Progenitor cell of endocrine pancreas (in vitro differentiated cells): ENCODE measurements at regions not wholly inside any gene's neighbourhood (a gene's known extent, or its start where the extent isn't known, plus 50 kb on each side); places are given as distances from the start of the nearest gene placed in this dataset.

Source experiments
- DNase-seq: peaks from one replicate; pipeline ENCODE4 v3.0.0; 2021; ENCODE audit warnings: low spot score; ENCODE audit not compliant: unreplicated experiment
- H3K27ac Mint-ChIP-seq: 2 replicates; pipeline ENCODE4 v1.8.0; 2021; ENCODE audit warnings: mild to moderate bottlenecking, moderate library complexity, mixed read lengths
- H3K27me3 Mint-ChIP-seq: 2 replicates; pipeline ENCODE4 v1.8.0; 2021; ENCODE audit warnings: mixed read lengths
- H3K36me3 Mint-ChIP-seq: 2 replicates; pipeline ENCODE4 v1.8.0; 2022; ENCODE audit warnings: mixed read lengths; ENCODE audit not compliant: insufficient read depth
- H3K4me1 Mint-ChIP-seq: 2 replicates; pipeline ENCODE4 v1.8.0; 2021; ENCODE audit warnings: low read depth, mixed read lengths
- H3K4me3 Mint-ChIP-seq: 2 replicates; pipeline ENCODE4 v1.8.0; 2021; ENCODE audit warnings: low read depth, mild to moderate bottlenecking, moderate library complexity, mixed read lengths
- H3K9me3 Mint-ChIP-seq: 2 replicates; pipeline ENCODE4 v1.8.0; 2021; ENCODE audit warnings: low read depth, mixed read lengths
- TF ChIP-seq, protein P1 (sequence below): fragments of 200-600 bp; sonication (generic); IDR thresholded peaks from one replicate; pipeline ENCODE4 v1.5.0; 2021; ENCODE audit warnings: antibody characterized with exemption, mild to moderate bottlenecking; ENCODE audit not compliant: unreplicated experiment

DNA sequence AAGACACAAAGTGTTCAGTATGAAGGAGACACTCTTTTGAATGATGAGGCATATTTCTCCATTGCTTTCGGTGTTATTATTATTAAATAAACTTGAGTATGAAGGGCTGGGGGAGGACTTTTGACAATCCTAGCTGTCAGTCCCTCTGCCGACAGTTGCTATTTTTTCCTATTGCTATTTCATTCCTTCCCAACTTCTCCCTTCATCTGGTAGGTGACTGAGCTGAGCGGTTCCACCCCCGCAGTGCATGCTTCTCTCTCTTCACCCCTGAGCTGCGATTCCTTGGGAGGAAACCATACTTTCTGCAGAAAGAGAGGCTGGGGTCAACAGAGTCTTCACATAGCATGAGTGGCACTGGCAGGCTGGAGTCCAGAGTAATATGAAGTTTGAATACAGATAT is 261.2 kb upstream of the TAC1 start:
- Mint-ChIP-seq H3K36me3 (no peaks in the 10 kb centered on the region), H3K4me1 (peaks cover 23% of the 10 kb centered on the region), H3K4me3 (no peak overlapping the region), H3K27me3 (no peaks in the 10 kb centered on the region), H3K9me3 (no peaks in the 10 kb centered on the region), H3K27ac (no peak overlapping the region)
- TF ChIP-seq, protein P1, sequence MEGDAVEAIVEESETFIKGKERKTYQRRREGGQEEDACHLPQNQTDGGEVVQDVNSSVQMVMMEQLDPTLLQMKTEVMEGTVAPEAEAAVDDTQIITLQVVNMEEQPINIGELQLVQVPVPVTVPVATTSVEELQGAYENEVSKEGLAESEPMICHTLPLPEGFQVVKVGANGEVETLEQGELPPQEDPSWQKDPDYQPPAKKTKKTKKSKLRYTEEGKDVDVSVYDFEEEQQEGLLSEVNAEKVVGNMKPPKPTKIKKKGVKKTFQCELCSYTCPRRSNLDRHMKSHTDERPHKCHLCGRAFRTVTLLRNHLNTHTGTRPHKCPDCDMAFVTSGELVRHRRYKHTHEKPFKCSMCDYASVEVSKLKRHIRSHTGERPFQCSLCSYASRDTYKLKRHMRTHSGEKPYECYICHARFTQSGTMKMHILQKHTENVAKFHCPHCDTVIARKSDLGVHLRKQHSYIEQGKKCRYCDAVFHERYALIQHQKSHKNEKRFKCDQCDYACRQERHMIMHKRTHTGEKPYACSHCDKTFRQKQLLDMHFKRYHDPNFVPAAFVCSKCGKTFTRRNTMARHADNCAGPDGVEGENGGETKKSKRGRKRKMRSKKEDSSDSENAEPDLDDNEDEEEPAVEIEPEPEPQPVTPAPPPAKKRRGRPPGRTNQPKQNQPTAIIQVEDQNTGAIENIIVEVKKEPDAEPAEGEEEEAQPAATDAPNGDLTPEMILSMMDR: no peak
- no peak for DNase-seq

GRCh38 chr7:97471491-97471890 is 260.4 kb upstream of the TAC1 start:
- H3K9me3 Mint-ChIP-seq: no peaks in the 10 kb centered on the region
- H3K27me3 Mint-ChIP-seq: no peaks in the 10 kb centered on the region
- H3K4me3 Mint-ChIP-seq: no peak overlapping the region

GRCh38 chr7:97479740-97480290 is 252.1 kb upstream of the TAC1 start:
- Mint-ChIP-seq H3K27ac (no peak overlapping the region), H3K4me1 (no peaks in the 10 kb centered on the region), H3K27me3 (no peaks in the 10 kb centered on the region), H3K4me3 (no peak overlapping the region), H3K9me3 (no peaks in the 10 kb centered on the region), H3K36me3 (no peaks in the 10 kb centered on the region)
- TF ChIP-seq, protein P1: no peak
- DNase-seq: no peak

More at GRCh38 chr7:97471491-97471890, 260.4 kb upstream of the TAC1 start:
- Mint-ChIP-seq H3K4me1 (peaks cover 23% of the 10 kb centered on the region), H3K27ac (no peak overlapping the region), H3K36me3 (no peaks in the 10 kb centered on the region)
- no peak for DNase-seq
- TF ChIP-seq, protein P1: no peak

DNA sequence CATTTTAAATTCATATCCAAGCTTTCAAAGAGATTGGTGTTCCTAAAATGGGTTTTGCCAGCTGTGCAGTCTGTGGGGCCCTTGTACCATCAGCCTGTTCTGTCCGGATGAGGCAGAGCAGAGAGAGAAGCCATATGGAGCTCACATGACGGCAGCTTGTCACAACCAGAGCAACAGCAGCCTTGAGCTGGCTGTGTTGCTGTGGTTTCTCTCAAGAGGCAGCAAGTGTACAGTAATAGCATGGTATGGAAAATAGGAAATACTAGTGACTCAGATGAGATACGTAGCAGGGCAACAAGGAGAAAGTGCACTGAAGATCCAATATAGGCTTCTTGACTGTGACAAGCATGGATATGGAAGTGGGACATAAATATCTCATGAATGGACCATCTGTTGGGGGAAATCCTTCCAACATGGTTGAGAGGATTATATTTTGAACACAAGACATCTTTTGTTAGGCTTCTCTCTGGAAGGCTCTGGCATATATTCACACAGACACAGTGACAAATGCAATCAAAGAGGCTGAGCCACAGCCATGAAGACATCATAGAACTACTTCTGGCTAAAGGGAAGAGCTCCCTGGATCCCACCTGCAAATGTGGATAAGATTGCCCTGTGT is 251.0 kb upstream of the TAC1 start:
- Mint-ChIP-seq H3K36me3 (no peaks in the 10 kb centered on the region), H3K9me3 (peaks cover 6% of the 10 kb centered on the region), H3K4me1 (peaks cover 4% of the 10 kb centered on the region), H3K27ac (no peak overlapping the region), H3K27me3 (no peaks in the 10 kb centered on the region), H3K4me3 (no peak overlapping the region)
- TF ChIP-seq, protein P1: no peak
- no peak for DNase-seq

DNA sequence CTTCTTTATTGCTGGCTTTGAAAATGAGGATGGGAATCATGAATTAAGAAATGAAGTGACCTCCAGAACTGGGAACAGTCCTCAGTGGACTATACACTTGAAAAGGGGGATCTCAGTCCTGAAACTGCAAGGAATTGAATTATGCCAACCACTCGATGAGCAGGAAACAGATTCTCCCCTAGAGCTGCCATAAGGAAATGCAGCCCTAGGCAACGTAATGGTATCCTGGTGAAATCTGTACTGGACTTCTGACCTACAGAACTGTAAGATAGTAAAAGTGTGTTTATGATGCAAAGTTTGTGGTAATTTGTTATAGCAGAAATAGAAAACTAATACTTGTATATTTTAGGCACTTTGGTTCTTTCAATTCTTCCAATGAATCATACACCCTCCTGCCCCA is 236.4 kb upstream of the TAC1 start:
- Mint-ChIP-seq H3K36me3 (no peaks in the 10 kb centered on the region), H3K27ac (no peak overlapping the region), H3K9me3 (no peaks in the 10 kb centered on the region), H3K4me3 (no peak overlapping the region), H3K27me3 (no peaks in the 10 kb centered on the region), H3K4me1 (peaks cover 4% of the 10 kb centered on the region)
- DNase-seq: no peak
- TF ChIP-seq, protein P1: no peak
